ENCODE measurements at regions not wholly inside any gene's neighbourhood (a gene's known extent, or its start where the extent isn't known, plus 50 kb on each side); places are given as distances from the start of the nearest gene placed in this dataset.
"Not testable (repeated sequence)": the region's sequence is repeated elsewhere in the genome, so short reads cannot be mapped to it uniquely, and the experiment has no call there.

GRCh38 chr9:1909322-1909721 lies 105.8 kb upstream of the SMARCA2 start:
- intact Hi-C loops (cut with micrococcal nuclease), result no loop called here

GRCh38 chr9:1910269-1910811 lies 104.8 kb upstream of the SMARCA2 start:
- intact Hi-C loops (cut with micrococcal nuclease), result no loop called here

- intact Hi-C loops (cut with micrococcal nuclease), result no loop called here
These were observed 101.4 kb upstream of the SMARCA2 start for GRCh38 chr9:1913631-1914330.

GRCh38 chr9:1916095-1916494 lies 99.1 kb upstream of the SMARCA2 start:
- intact Hi-C loops (cut with micrococcal nuclease), result no loop called here

GRCh38 chr9:1916655-1917054 lies 98.5 kb upstream of the SMARCA2 start:
- intact Hi-C loops (cut with micrococcal nuclease), result no loop called here

GRCh38 chr9:1917396-1917935 lies 97.7 kb upstream of the SMARCA2 start:
- intact Hi-C loops (cut with micrococcal nuclease), result no loop called here

- intact Hi-C loops (cut with micrococcal nuclease), result no loop called here
These were observed 97.0 kb upstream of the SMARCA2 start for GRCh38 chr9:1918108-1918507.

- intact Hi-C loops (cut with micrococcal nuclease), result no loop called here
These were observed 96.5 kb upstream of the SMARCA2 start for GRCh38 chr9:1918622-1919021.

GRCh38 chr9:1919229-1919628 lies 95.9 kb upstream of the SMARCA2 start:
- intact Hi-C loops (cut with micrococcal nuclease), result no loop called here

- intact Hi-C loops (cut with micrococcal nuclease), result no loop called here
These were observed 94.8 kb upstream of the SMARCA2 start for GRCh38 chr9:1920386-1920785.

GRCh38 chr9:1922026-1922425 lies 93.1 kb upstream of the SMARCA2 start:
- intact Hi-C loops (cut with micrococcal nuclease), result no loop called here

- intact Hi-C loops (cut with micrococcal nuclease), result no loop called here
These were observed 87.6 kb upstream of the SMARCA2 start for GRCh38 chr9:1927546-1927945.

- intact Hi-C loops (cut with micrococcal nuclease), result no loop called here
These were observed 86.0 kb upstream of the SMARCA2 start for GRCh38 chr9:1929134-1929533.

- intact Hi-C loops (cut with micrococcal nuclease), result no loop called here
These were observed 85.4 kb upstream of the SMARCA2 start for GRCh38 chr9:1929722-1930244.

GRCh38 chr9:1930245-1930736 lies 84.9 kb upstream of the SMARCA2 start:
- intact Hi-C loops (cut with micrococcal nuclease), result not testable (repeated sequence)

- intact Hi-C loops (cut with micrococcal nuclease), result no loop called here
These were observed 77.0 kb upstream of the SMARCA2 start for GRCh38 chr9:1938135-1938534.

GRCh38 chr9:1938675-1939170 lies 76.4 kb upstream of the SMARCA2 start:
- intact Hi-C loops (cut with micrococcal nuclease), result no loop called here

GRCh38 chr9:1939466-1939865 lies 75.7 kb upstream of the SMARCA2 start:
- intact Hi-C loops (cut with micrococcal nuclease), result no loop called here

GRCh38 chr9:1939926-1940368 lies 75.2 kb upstream of the SMARCA2 start:
- intact Hi-C loops (cut with micrococcal nuclease), result loop anchor here (1.0 to 5.0 kb wide), 4 partner anchors 77 to 233 kb away; partner anchors contain the start of gene SMARCA2

- intact Hi-C loops (cut with micrococcal nuclease), result loop anchor here (5.0 kb wide), 2 partner anchors 75 to 235 kb away; partner anchors contain the start of gene SMARCA2
These were observed 73.2 kb upstream of the SMARCA2 start for GRCh38 chr9:1941989-1942388.

GRCh38 chr9:1946526-1947283 lies 68.4 kb upstream of the SMARCA2 start:
- intact Hi-C loops (cut with micrococcal nuclease), result no loop called here

Data from T-helper 1 cell treated with Interleukin-12 subunit alpha and Interleukin-12 subunit beta and Interleukin-4 antibody, amounts not matched to agents 30 ng/mL and 1 ng/mL, for 36 hours (primary cell).